ENCODE measurements at regions not wholly inside any gene's neighbourhood (a gene's known extent, or its start where the extent isn't known, plus 50 kb on each side); places are given as distances from the start of the nearest gene placed in this dataset.

- Histone ChIP-seq H3K4me1 (ENCODE audit: control insufficient read depth in 1 of 2, extremely low read depth in 1 of 2, insufficient read depth in 2 of 2, low read length in 2 of 2) (no peaks in the 10 kb centered on the region), H3K27ac (ENCODE audit: low read length) (no peak overlapping the region), H3K27me3 (replicated peaks in 1 of 2; ENCODE audit: control insufficient read depth in 2 of 2, extremely low read depth in 1 of 2, insufficient read depth in 2 of 2, low read length in 1 of 2) (no peaks in the 10 kb centered on the region), H3K36me3 (ENCODE audit: control insufficient read depth in 2 of 2, extremely low read depth in 1 of 2, insufficient read depth in 1 of 2, low read length in 1 of 2) (no peaks in the 10 kb centered on the region), H3K4me3 (ENCODE audit: control insufficient read depth in 1 of 2, extremely low read depth in 1 of 2, low read length in 1 of 2) (no peak overlapping the region), H3K9me3 (no peaks in the 10 kb centered on the region)
- Mint-ChIP-seq H3K36me3 (no peaks in the 10 kb centered on the region), H3K27me3 (no peaks in the 10 kb centered on the region), H3K4me1 (no peaks in the 10 kb centered on the region), H3K9me3 (peaks cover 0 to under 1% (median 0%) of the 10 kb centered on the region in 3 donors), H3K4me3 (no peak overlapping the region), H3K27ac (no peak overlapping the region)
- CTCF ChIA-PET = no interaction called here
- DNase-seq = no peak
- ATAC-seq (replicated peaks in 1 of 4) = no peak
- POLR2A ChIA-PET = no interaction called here
- WGBS (ENCODE audit: insufficient coverage) = no CpG with 5 or more reads among the region's 4 CpGs
Measured at GRCh38 chr6:101208152-101208551, 185.4 kb upstream of the GRIK2 start.

GRCh38 chr6:101212640-101213039 is 180.9 kb upstream of the GRIK2 start:
- H3K27ac ChIP-seq (ENCODE audit: low read length) = no peak overlapping the region
- POLR2A ChIA-PET = no interaction called here
- CTCF ChIA-PET = no interaction called here
- WGBS (ENCODE audit: insufficient coverage) = 100% methylated on average over 1 of the region's 4 CpGs
- Mint-ChIP-seq H3K9me3 (peaks cover 0 to 4% (median 3%) of the 10 kb centered on the region in 3 donors), H3K27ac (no peak overlapping the region), H3K27me3 (no peaks in the 10 kb centered on the region), H3K4me3 (no peak overlapping the region), H3K4me1 (no peaks in the 10 kb centered on the region), H3K36me3 (no peaks in the 10 kb centered on the region)
- no peak for ATAC-seq (replicated peaks in 1 of 4)
- H3K27me3 ChIP-seq (replicated peaks in 1 of 2; ENCODE audit: control insufficient read depth in 2 of 2, extremely low read depth in 1 of 2, insufficient read depth in 2 of 2, low read length in 1 of 2) = no peaks in the 10 kb centered on the region
- no peak overlapping the region for H3K4me3 ChIP-seq (ENCODE audit: control insufficient read depth in 1 of 2, extremely low read depth in 1 of 2, low read length in 1 of 2)
- no peaks in the 10 kb centered on the region for H3K4me1 ChIP-seq (ENCODE audit: control insufficient read depth in 1 of 2, extremely low read depth in 1 of 2, insufficient read depth in 2 of 2, low read length in 2 of 2)
- no peak for DNase-seq
- no peaks in the 10 kb centered on the region for H3K9me3 ChIP-seq
- no peaks in the 10 kb centered on the region for H3K36me3 ChIP-seq (ENCODE audit: control insufficient read depth in 2 of 2, extremely low read depth in 1 of 2, insufficient read depth in 1 of 2, low read length in 1 of 2)

GRCh38 chr6:101222007-101222406 is 171.5 kb upstream of the GRIK2 start:
- Histone ChIP-seq H3K4me1 (ENCODE audit: control insufficient read depth in 1 of 2, extremely low read depth in 1 of 2, insufficient read depth in 2 of 2, low read length in 2 of 2) (no peaks in the 10 kb centered on the region), H3K4me3 (ENCODE audit: control insufficient read depth in 1 of 2, extremely low read depth in 1 of 2, low read length in 1 of 2) (no peak overlapping the region), H3K9me3 (no peaks in the 10 kb centered on the region), H3K27me3 (replicated peaks in 1 of 2; ENCODE audit: control insufficient read depth in 2 of 2, extremely low read depth in 1 of 2, insufficient read depth in 2 of 2, low read length in 1 of 2) (no peaks in the 10 kb centered on the region), H3K27ac (ENCODE audit: low read length) (no peak overlapping the region), H3K36me3 (ENCODE audit: control insufficient read depth in 2 of 2, extremely low read depth in 1 of 2, insufficient read depth in 1 of 2, low read length in 1 of 2) (no peaks in the 10 kb centered on the region)
- H3K27ac Mint-ChIP-seq = no peak overlapping the region
- peaks cover 3 to 8% (median 4%) of the 10 kb centered on the region in 3 donors for H3K9me3 Mint-ChIP-seq
- H3K27me3 Mint-ChIP-seq = no peaks in the 10 kb centered on the region
- DNase-seq (no peak), ATAC-seq (replicated peaks in 1 of 4) (no peak)
- no peaks in the 10 kb centered on the region for H3K4me1 Mint-ChIP-seq
- CTCF ChIA-PET = no interaction called here
- POLR2A ChIA-PET = interaction anchor here in 1 of 2 donors (0.6 kb wide), 1 partner anchor 425 kb away, joined by 3 read pairs; no protein-coding TSS in a partner anchor
- no peaks in the 10 kb centered on the region for H3K36me3 Mint-ChIP-seq
- no peak overlapping the region for H3K4me3 Mint-ChIP-seq

- Mint-ChIP-seq H3K4me1 (no peaks in the 10 kb centered on the region), H3K9me3 (peaks cover 3 to 9% (median 4%) of the 10 kb centered on the region in 3 donors)
- POLR2A ChIA-PET = no interaction called here
Measured at GRCh38 chr6:101224751-101225150, 168.8 kb upstream of the GRIK2 start.

GRCh38 chr6:101226677-101227135 is 166.8 kb upstream of the GRIK2 start:
- Mint-ChIP-seq H3K4me1 (no peaks in the 10 kb centered on the region), H3K27ac (no peak overlapping the region), H3K9me3 (peaks cover 4 to 15% (median 6%) of the 10 kb centered on the region in 3 donors), H3K27me3 (no peaks in the 10 kb centered on the region), H3K4me3 (no peak overlapping the region), H3K36me3 (no peaks in the 10 kb centered on the region)
- no peak for ATAC-seq (replicated peaks in 1 of 4)
- Histone ChIP-seq H3K9me3 (no peaks in the 10 kb centered on the region), H3K36me3 (ENCODE audit: control insufficient read depth in 2 of 2, extremely low read depth in 1 of 2, insufficient read depth in 1 of 2, low read length in 1 of 2) (no peaks in the 10 kb centered on the region), H3K4me3 (ENCODE audit: control insufficient read depth in 1 of 2, extremely low read depth in 1 of 2, low read length in 1 of 2) (no peak overlapping the region), H3K27ac (ENCODE audit: low read length) (no peak overlapping the region), H3K4me1 (ENCODE audit: control insufficient read depth in 1 of 2, extremely low read depth in 1 of 2, insufficient read depth in 2 of 2, low read length in 2 of 2) (no peaks in the 10 kb centered on the region), H3K27me3 (replicated peaks in 1 of 2; ENCODE audit: control insufficient read depth in 2 of 2, extremely low read depth in 1 of 2, insufficient read depth in 2 of 2, low read length in 1 of 2) (no peaks in the 10 kb centered on the region)
- POLR2A ChIA-PET = no interaction called here
- WGBS (ENCODE audit: insufficient coverage) = 62% methylated on average over 7 of the region's 12 CpGs
- no peak for DNase-seq
- CTCF ChIA-PET = no interaction called here

More at GRCh38 chr6:101224751-101225150, 168.8 kb upstream of the GRIK2 start:
- Histone ChIP-seq H3K4me3 (ENCODE audit: control insufficient read depth in 1 of 2, extremely low read depth in 1 of 2, low read length in 1 of 2) (no peak overlapping the region), H3K36me3 (ENCODE audit: control insufficient read depth in 2 of 2, extremely low read depth in 1 of 2, insufficient read depth in 1 of 2, low read length in 1 of 2) (no peaks in the 10 kb centered on the region), H3K9me3 (no peaks in the 10 kb centered on the region), H3K4me1 (ENCODE audit: control insufficient read depth in 1 of 2, extremely low read depth in 1 of 2, insufficient read depth in 2 of 2, low read length in 2 of 2) (no peaks in the 10 kb centered on the region), H3K27me3 (replicated peaks in 1 of 2; ENCODE audit: control insufficient read depth in 2 of 2, extremely low read depth in 1 of 2, insufficient read depth in 2 of 2, low read length in 1 of 2) (no peaks in the 10 kb centered on the region), H3K27ac (ENCODE audit: low read length) (no peak overlapping the region)
- ATAC-seq (replicated peaks in 1 of 4) (no peak), DNase-seq (no peak)
- Mint-ChIP-seq H3K27ac (no peak overlapping the region), H3K4me3 (no peak overlapping the region), H3K36me3 (no peaks in the 10 kb centered on the region), H3K27me3 (no peaks in the 10 kb centered on the region)
- CTCF ChIA-PET = no interaction called here
- 80% methylated on average over 2 of the region's 6 CpGs for WGBS (ENCODE audit: insufficient coverage)

GRCh38 chr6:101230866-101231265 is 162.6 kb upstream of the GRIK2 start:
- Histone ChIP-seq H3K4me1 (ENCODE audit: control insufficient read depth in 1 of 2, extremely low read depth in 1 of 2, insufficient read depth in 2 of 2, low read length in 2 of 2) (no peaks in the 10 kb centered on the region), H3K27me3 (replicated peaks in 1 of 2; ENCODE audit: control insufficient read depth in 2 of 2, extremely low read depth in 1 of 2, insufficient read depth in 2 of 2, low read length in 1 of 2) (no peaks in the 10 kb centered on the region), H3K27ac (ENCODE audit: low read length) (no peak overlapping the region), H3K9me3 (no peaks in the 10 kb centered on the region), H3K4me3 (ENCODE audit: control insufficient read depth in 1 of 2, extremely low read depth in 1 of 2, low read length in 1 of 2) (no peak overlapping the region), H3K36me3 (ENCODE audit: control insufficient read depth in 2 of 2, extremely low read depth in 1 of 2, insufficient read depth in 1 of 2, low read length in 1 of 2) (no peaks in the 10 kb centered on the region)
- Mint-ChIP-seq H3K9me3 (peaks cover 0 to 7% (median 2%) of the 10 kb centered on the region in 3 donors), H3K27me3 (no peaks in the 10 kb centered on the region), H3K27ac (no peak overlapping the region), H3K4me3 (no peak overlapping the region), H3K4me1 (no peaks in the 10 kb centered on the region), H3K36me3 (no peaks in the 10 kb centered on the region)
- POLR2A ChIA-PET = no interaction called here
- CTCF ChIA-PET = no interaction called here
- ATAC-seq (replicated peaks in 1 of 4) (no peak), DNase-seq (no peak)
- WGBS (ENCODE audit: insufficient coverage) = 86% methylated on average over 4 of the region's 5 CpGs

GRCh38 chr6:101231606-101232235 is 161.8 kb upstream of the GRIK2 start:
- Mint-ChIP-seq H3K27me3 (no peaks in the 10 kb centered on the region), H3K36me3 (no peaks in the 10 kb centered on the region), H3K27ac (no peak overlapping the region), H3K4me1 (no peaks in the 10 kb centered on the region), H3K9me3 (peaks cover 0 to 7% (median 2%) of the 10 kb centered on the region in 3 donors), H3K4me3 (no peak overlapping the region)
- Histone ChIP-seq H3K4me1 (ENCODE audit: control insufficient read depth in 1 of 2, extremely low read depth in 1 of 2, insufficient read depth in 2 of 2, low read length in 2 of 2) (no peaks in the 10 kb centered on the region), H3K36me3 (ENCODE audit: control insufficient read depth in 2 of 2, extremely low read depth in 1 of 2, insufficient read depth in 1 of 2, low read length in 1 of 2) (no peaks in the 10 kb centered on the region), H3K27ac (ENCODE audit: low read length) (no peak overlapping the region), H3K27me3 (replicated peaks in 1 of 2; ENCODE audit: control insufficient read depth in 2 of 2, extremely low read depth in 1 of 2, insufficient read depth in 2 of 2, low read length in 1 of 2) (no peaks in the 10 kb centered on the region), H3K9me3 (no peaks in the 10 kb centered on the region), H3K4me3 (ENCODE audit: control insufficient read depth in 1 of 2, extremely low read depth in 1 of 2, low read length in 1 of 2) (no peak overlapping the region)
- ATAC-seq (replicated peaks in 1 of 4) (no peak), DNase-seq (no peak)
- POLR2A ChIA-PET = no interaction called here
- CTCF ChIA-PET = interaction anchor here in 1 of 2 donors (0.5 kb wide), 1 partner anchor 568 kb away, joined by 3 read pairs; no protein-coding TSS in a partner anchor
- WGBS (ENCODE audit: insufficient coverage) = 90% methylated on average over 5 of the region's 7 CpGs

All from T-cell (primary cell).